Gastroesophageal sphincter (tissue), 4 donors: ENCODE measurements at regions not wholly inside any gene's neighbourhood (a gene's known extent, or its start where the extent isn't known, plus 50 kb on each side); places are given as distances from the start of the nearest gene placed in this dataset.

Experiments
- ATAC-seq: fragments of 150-250 bp; one replicate; pipeline ENCODE4 v1.9.1; 2016; ENCODE audit warnings: mild to moderate bottlenecking, moderate library complexity
- H3K27ac ChIP-seq, 4 donors: fragments of 200-600 bp; sonication (generic) in 3 of 4; 1 replicate in 3 of 4; 2 replicates in 1 of 4; pipeline ENCODE4 v1.5.1; 2016 to 2019
- H3K27me3 ChIP-seq: fragments of 200-600 bp; sonication (generic); one replicate; pipeline ENCODE4 v1.5.1; 2019
- H3K36me3 ChIP-seq, 2 donors: fragments of 200-600 bp; sonication (generic); one replicate each; pipeline ENCODE4 v1.5.1; 2019; ENCODE audit warnings: control low read depth in 1 of 2
- H3K4me1 ChIP-seq, 3 donors: fragments of 200-600 bp; sonication (generic); 1 replicate in 2 of 3; 2 replicates in 1 of 3; pipeline ENCODE4 v1.5.1; 2016 to 2019; ENCODE audit warnings: control low read depth in 2 of 3
- H3K4me3 ChIP-seq, 2 donors: fragments of 200-600 bp; sonication (generic); one replicate each; pipeline ENCODE4 v1.5.1; 2019; ENCODE audit warnings: mild to moderate bottlenecking in 1 of 2, moderate library complexity in 1 of 2
- H3K9me3 ChIP-seq, 3 donors: fragments of 200-600 bp; sonication (generic); one replicate each; pipeline ENCODE4 v1.5.1; 2017 to 2019; ENCODE audit warnings: control low read depth in 2 of 3
- CTCF ChIP-seq, 4 experiments: fragments of 200-600 bp in 2 of 4; fragments of 450-650 bp in 2 of 4; sonication (generic) in 1 of 4; IDR thresholded peaks; one replicate each; pipeline ENCODE4 v1.5.1; 2017 to 2019; ENCODE audit warnings: antibody characterized with exemption in 4 of 4, mild to moderate bottlenecking in 2 of 4, moderate library complexity in 2 of 4
- EP300 ChIP-seq: sonication (generic); formaldehyde crosslinking; IDR thresholded peaks from one replicate; pipeline ENCODE4 v1.6.1; 2017; ENCODE audit warnings: antibody characterized with exemption, mild to moderate bottlenecking
- POLR2A ChIP-seq, 2 donors: fragments of 450-650 bp; IDR thresholded peaks; one replicate each; pipeline ENCODE4 v1.6.1; 2017; ENCODE audit warnings: antibody characterized with exemption in 2 of 2, mild to moderate bottlenecking in 2 of 2, moderate library complexity in 1 of 2
- POLR2AphosphoS5 ChIP-seq: sonication (generic); formaldehyde crosslinking; IDR thresholded peaks from one replicate; pipeline ENCODE4 v1.6.1; 2017; ENCODE audit warnings: antibody characterized with exemption
- WGBS, 2 donors: methylation state at CpG; one replicate each; pipeline ENCODE4 v1.1.5; 2018; ENCODE audit warnings: low coverage in 1 of 2; 5-methylcytosine and 5-hydroxymethylcytosine counted together

- 89 to 94% methylated on average over 6 of the region's 6 CpGs for WGBS, 2 donors
- H3K4me1 ChIP-seq = no peaks in the 10 kb centered on the region
- H3K27ac ChIP-seq = no peak overlapping the region
- no peak overlapping the region for H3K4me3 ChIP-seq
- no peak for TF ChIP-seq POLR2A (IDR thresholded peaks at IDR 0.05)
- TF ChIP-seq EP300 = no peak
- no peak for TF ChIP-seq CTCF (IDR thresholded peaks at IDR 0.05)
- no peak for TF ChIP-seq POLR2AphosphoS5
- H3K27me3 ChIP-seq = no peaks in the 10 kb centered on the region
- no peaks in the 10 kb centered on the region for H3K36me3 ChIP-seq
- ATAC-seq = no peak
- peaks cover 0 to 8% (median 0%) of the 10 kb centered on the region in 3 donors for H3K9me3 ChIP-seq
These were observed 99.9 kb upstream of the NFIB start for GRCh38 chr9:14413812-14414211.

- no peak overlapping the region for H3K27ac ChIP-seq
- no peak for ATAC-seq
- H3K27me3 ChIP-seq = no peaks in the 10 kb centered on the region
- TF ChIP-seq POLR2A (IDR thresholded peaks at IDR 0.05) = no peak
- no peak for TF ChIP-seq EP300
- TF ChIP-seq POLR2AphosphoS5 = no peak
- no peak for TF ChIP-seq CTCF (IDR thresholded peaks at IDR 0.05)
- H3K36me3 ChIP-seq = no peaks in the 10 kb centered on the region
- H3K4me1 ChIP-seq = no peaks in the 10 kb centered on the region
- H3K9me3 ChIP-seq = peaks cover 0 to 8% (median 0%) of the 10 kb centered on the region in 3 donors
- 71 to 100% methylated on average over 1 of the region's 2 CpGs for WGBS, 2 donors
- no peak overlapping the region for H3K4me3 ChIP-seq
These were observed 98.8 kb upstream of the NFIB start for GRCh38 chr9:14412775-14413174.

GRCh38 chr9:14406463-14406862 is 92.5 kb upstream of the NFIB start:
- ATAC-seq = no peak
- TF ChIP-seq POLR2A (IDR thresholded peaks at IDR 0.05) (no peak), CTCF (IDR thresholded peaks at IDR 0.05) (no peak), POLR2AphosphoS5 (no peak), EP300 (no peak)
- Histone ChIP-seq H3K36me3 (no peaks in the 10 kb centered on the region), H3K27ac (no peak overlapping the region), H3K4me1 (no peaks in the 10 kb centered on the region), H3K9me3 (no peaks in the 10 kb centered on the region), H3K4me3 (no peak overlapping the region), H3K27me3 (no peaks in the 10 kb centered on the region)
- 92 to 100% methylated on average over 2 of the region's 2 CpGs for WGBS, 2 donors

- ATAC-seq = no peak
- no peak overlapping the region for H3K4me3 ChIP-seq
- WGBS, 2 donors = 76% methylated on average over 3 of the region's 3 CpGs
- TF ChIP-seq POLR2AphosphoS5 = no peak
- no peak for TF ChIP-seq CTCF (IDR thresholded peaks at IDR 0.05)
- no peak for TF ChIP-seq POLR2A (IDR thresholded peaks at IDR 0.05)
- TF ChIP-seq EP300 = no peak
- H3K27ac ChIP-seq = no peak overlapping the region
- no peaks in the 10 kb centered on the region for H3K9me3 ChIP-seq
- H3K4me1 ChIP-seq = no peaks in the 10 kb centered on the region
- no peaks in the 10 kb centered on the region for H3K27me3 ChIP-seq
- H3K36me3 ChIP-seq = no peaks in the 10 kb centered on the region
These were observed 91.3 kb upstream of the NFIB start for GRCh38 chr9:14405176-14405706.

- no peak overlapping the region for H3K27ac ChIP-seq
- no peaks in the 10 kb centered on the region for H3K27me3 ChIP-seq
- H3K4me3 ChIP-seq = no peak overlapping the region
- TF ChIP-seq POLR2AphosphoS5 = no peak
- TF ChIP-seq EP300 = no peak
- TF ChIP-seq POLR2A (IDR thresholded peaks at IDR 0.05) = no peak
- TF ChIP-seq CTCF (IDR thresholded peaks at IDR 0.05) = no peak
- no peak for ATAC-seq
- H3K4me1 ChIP-seq = no peaks in the 10 kb centered on the region
- no peaks in the 10 kb centered on the region for H3K36me3 ChIP-seq
- H3K9me3 ChIP-seq = no peaks in the 10 kb centered on the region
- 83 to 87% methylated on average over 2 to 4 of the region's 4 CpGs for WGBS, 2 donors
These were observed 89.1 kb upstream of the NFIB start for GRCh38 chr9:14403081-14403480.
